HG02938 (cell line): ENCODE measurements at regions not wholly inside any gene's neighbourhood (a gene's known extent, or its start where the extent isn't known, plus 50 kb on each side); places are given as distances from the start of the nearest gene placed in this dataset.
"Not testable (repeated sequence)": the region's sequence is repeated elsewhere in the genome, so short reads cannot be mapped to it uniquely, and the experiment has no call there.

Source experiments
- ATAC-seq: cut with Tn5 transposase; IDR thresholded peaks from one replicate; pipeline ENCODE4 v1.9.1; 2021; ENCODE audit warnings: mild to moderate bottlenecking, moderate library complexity; ENCODE audit not compliant: unreplicated experiment

DNA sequence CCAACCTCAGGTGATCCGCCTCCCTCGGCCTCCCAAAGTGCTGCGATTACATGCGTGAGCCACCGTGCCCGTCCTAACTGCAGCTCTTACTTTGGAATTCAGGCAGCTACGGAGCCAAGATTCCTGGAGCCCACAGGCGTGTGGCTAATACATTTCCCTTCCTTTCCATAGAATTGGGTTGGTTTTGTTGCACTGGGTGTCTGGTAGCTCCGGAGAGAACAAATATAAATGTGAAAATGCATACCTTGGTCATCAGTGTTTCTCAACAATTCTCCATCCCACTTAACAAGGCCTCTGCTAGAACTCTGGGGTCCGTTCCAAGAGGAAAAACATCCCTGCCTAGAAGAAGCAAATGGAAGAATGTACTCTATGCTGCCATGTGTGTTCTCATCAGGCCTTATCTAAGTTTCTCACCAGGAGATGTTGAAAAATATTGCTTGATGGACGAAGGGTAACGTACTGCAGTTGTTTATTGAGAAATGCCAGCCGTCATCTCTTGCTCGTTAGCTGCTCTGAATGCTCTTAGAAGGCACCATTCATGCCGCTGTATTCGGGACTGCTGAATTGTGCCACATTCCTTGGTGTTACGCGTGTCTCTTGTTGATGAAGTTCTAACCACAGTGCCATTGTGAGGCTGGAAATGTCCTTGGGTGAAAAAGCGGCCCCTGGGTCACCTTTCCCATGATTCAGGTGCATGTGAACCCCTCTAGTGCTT is 50.5 kb upstream of the CD99 start:
- no peak for ATAC-seq

DNA sequence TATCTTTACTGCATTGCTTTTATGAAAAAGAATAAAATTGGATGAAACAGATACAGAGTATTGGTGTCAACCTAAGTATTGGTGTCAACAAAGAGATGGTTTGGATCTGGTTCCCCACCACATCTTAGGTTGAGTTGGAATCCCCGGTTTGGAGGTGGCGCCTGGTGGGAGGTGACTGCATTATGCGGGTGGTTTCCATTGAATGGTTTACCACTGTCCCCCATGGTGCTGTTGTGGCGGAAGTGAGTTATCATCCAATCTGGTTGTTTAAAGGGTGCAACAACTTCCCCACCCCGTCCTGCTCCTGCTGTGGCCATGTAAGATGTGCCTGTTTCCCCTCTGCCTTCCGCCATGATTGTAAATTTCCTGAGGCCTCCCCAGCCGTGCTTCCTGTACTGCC is 52.8 kb upstream of the CD99 start:
- ATAC-seq: no peak

DNA sequence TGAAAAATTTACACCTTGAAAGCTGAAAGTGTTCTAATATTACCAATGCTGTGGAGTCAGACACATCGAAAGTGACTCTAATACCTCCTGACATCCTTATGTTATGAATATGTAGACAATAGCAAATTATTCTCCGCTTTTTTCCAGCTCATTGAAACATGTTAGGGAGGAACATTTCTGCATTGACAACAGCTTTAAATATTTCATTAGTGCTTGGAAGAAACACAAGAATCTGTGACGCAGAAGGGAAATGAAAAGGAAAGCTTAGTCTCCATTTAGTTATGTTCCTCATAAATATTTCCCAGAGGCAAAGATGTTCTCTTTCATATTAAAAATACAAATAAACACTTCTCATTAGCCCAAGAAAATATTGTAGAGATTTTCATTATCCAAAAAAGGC is 55.8 kb upstream of the CD99 start:
- no peak for ATAC-seq

DNA sequence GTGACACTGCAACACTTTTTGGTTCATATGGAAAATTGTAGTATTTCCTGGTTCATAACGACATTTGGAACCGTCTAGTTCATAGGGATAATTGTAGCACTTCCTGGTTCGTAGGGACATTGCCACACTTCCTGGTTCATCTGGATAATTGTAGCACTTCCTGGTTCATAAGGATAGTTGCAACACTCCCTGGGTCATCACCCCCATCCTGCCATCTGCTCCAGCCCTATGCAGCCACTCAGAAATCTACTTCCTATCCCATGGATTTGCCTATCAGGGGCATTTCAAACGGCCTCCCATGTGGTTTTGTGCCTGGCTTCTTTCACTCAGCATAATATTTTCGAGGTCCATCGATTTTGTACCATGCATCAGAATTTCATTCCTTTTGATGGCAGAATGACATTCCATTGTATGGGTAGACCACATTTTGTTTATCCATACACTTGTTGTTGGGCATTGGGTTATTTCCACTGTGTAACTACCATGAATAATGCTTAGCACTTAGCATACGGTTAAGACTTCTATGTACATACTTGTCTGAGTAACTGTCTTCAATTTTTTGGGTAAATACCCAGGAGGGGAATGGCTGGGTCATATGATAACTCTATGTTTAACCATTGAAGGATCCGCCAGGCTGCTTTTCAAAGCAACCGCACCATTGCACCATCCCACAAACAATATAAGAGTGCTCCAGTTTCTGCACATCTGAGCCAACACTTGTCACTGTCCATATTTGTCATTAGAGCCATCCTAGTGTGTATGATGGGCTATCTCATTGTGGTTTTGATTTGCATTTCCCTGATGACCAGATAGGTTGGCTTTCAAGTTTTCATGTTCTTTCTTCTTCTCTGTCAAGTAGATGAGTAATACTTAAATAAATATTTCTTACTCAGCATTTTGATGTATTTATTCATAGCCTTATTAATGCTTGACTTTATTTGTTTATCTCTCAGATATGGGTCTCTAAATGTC is 58.3 kb upstream of the CD99 start:
- ATAC-seq: no peak

DNA sequence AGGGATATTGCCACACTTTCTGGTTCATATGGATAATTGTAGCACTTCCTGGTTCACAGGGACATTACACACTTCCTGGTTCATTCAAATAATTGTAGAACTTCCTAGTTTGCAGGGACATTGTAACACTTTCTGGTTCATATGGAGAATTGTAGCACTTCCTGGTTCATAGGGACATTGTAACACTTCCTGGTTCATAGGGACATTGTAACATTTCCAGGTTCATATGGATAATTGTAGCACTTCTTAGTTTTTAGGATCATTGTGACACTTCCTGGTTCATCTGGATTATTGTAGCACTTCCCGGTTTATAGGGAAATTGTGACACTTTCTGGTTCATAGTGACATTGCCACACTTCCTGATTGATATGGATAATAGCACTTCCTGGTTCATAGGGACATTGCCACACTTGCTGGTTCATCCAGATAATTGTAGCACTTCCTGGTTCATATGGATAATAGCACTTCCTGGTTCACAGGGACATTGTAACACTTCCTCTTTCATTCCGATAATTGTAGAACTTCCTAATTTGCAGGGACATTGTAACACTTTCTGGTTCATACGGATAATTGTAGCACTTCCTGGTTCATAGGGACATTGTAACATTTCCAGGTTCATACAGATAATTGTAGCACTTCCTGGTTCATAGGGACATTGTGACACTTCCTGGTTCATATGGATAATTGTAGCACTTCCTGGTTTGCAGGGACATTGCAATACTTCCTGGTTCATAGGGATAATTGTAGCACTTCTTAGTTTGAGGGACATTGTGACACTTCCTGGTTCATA is 59.2 kb upstream of the CD99 start:
- ATAC-seq: no peak

DNA sequence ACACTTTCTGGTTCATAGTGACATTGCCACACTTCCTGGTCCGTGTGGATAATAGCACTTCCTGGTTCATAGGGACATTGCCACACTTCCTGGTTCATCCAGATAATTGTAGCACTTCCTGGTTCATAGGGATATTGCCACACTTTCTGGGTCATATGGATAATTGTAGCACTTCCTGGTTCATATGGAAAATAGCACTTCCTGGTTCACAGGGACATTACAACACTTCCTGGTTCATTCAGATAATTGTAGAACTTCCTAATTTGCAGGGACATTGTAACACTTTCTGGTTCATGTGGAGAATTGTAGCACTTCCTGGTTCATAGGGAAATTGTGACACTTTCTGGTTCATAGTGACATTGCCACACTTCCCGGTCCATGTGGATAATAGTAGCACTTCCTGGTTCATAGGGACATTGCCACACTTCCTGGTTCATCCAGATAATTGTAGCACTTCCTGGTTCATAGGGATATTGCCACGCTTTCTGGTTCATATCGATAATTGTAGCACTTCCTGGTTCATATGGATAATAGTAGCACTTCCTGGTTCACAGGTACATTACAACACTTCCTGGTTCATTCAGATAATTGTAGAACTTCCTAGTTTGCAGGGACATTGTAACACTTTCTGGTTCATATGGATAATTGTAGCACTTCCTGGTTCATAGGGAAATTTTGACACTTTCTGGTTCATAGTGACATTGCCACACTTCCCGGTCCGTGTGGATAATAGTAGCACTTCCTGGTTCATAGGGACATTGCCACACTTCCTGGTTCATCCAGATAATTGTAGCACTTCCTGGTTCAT is 60.0 kb upstream of the CD99 start:
- ATAC-seq: not testable (repeated sequence)

DNA sequence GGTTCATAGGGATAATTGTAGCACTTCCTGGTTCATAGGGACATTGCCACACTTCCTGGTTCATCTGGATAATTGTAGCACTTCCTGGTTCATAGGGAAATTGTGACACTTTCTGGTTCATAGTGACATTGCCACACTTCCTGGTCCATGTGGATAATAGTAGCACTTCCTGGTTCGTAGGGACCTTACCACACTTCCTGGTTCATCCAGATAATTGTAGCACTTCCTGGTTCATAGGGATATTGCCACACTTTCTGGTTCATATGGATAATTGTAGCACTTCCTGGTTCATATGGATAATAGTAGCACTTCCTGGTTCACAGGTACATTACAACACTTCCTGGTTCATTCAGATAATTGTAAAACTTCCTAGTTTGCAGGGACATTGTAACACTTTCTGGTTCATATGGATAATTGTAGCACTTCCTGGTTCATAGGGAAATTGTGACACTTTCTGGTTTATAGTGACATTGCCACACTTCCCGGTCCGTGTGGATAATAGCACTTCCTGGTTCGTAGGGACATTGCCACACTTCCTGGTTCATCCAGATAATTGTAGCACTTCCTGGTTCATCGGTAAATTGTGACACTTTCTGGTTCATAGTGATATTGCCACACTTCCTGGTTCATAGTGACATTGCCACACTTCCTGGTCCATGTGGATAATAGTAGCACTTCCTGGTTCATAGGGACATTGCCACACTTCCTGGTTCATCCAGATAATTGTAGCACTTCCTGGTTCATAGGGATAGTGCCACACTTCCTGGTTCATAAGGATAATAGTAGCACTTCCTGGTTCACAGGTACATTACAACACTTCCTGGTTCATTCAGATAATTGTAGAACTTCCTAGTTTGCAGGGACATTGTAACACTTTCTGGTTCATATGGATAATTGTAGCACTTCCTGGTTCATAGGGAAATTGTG is 60.8 kb upstream of the CD99 start:
- ATAC-seq: not testable (repeated sequence)

DNA sequence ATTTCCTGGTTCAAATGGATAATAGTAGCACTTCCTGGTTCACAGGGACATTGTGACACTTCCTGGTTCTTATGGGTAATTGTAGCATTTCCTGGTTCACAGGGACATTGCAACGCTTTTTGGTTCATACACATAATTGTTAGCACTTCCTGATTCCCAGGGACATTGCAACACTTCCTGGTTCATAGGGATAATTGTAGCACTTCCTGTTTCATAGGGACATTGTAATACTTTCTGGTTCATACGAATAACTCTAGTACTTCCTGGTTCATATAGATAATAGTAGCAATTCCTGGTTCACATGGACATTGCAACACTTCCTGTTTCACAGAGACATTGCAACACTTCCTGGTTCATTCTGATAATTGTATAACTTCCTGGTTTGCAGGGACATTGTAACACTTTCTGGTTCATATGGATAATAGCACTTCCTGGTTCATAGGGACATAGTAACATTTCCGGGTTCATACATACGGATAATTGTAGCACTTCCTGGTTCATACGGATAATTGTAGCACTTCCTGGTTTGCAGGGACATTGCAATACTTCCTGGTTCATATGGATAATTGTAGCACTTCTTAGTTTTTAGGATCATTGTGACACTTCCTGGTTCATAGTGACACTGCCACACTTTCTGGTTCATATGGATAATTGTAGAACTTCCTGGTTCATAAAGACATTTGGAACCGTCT is 61.6 kb upstream of the CD99 start:
- ATAC-seq: no peak

DNA sequence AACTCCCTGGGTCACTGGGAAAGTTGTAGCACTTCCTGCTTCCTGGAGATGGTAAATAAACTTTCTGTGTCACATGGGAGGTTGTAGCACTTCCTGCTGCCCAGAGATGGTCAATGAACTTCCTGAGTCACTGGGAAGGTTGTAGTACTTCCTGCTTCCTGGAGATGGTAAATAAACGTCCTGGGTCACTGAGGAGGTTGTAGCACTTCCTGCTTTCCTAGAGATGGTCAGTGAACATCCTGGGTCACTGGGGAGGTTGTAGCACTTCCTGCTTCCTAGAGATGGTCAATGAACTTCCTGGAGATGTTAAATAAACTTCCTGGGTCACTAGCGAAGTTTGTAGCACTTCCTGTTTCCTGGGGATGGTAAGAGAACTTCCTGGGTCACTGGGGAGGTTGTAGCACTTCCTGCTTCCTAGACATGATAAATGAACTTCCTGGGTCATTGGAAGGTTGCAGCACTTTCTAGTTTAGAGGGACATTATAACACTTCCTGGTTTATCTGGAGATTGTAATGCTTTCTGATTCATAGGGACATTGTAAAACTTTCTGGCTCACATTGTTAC is 62.3 kb upstream of the CD99 start:
- no peak for ATAC-seq

DNA sequence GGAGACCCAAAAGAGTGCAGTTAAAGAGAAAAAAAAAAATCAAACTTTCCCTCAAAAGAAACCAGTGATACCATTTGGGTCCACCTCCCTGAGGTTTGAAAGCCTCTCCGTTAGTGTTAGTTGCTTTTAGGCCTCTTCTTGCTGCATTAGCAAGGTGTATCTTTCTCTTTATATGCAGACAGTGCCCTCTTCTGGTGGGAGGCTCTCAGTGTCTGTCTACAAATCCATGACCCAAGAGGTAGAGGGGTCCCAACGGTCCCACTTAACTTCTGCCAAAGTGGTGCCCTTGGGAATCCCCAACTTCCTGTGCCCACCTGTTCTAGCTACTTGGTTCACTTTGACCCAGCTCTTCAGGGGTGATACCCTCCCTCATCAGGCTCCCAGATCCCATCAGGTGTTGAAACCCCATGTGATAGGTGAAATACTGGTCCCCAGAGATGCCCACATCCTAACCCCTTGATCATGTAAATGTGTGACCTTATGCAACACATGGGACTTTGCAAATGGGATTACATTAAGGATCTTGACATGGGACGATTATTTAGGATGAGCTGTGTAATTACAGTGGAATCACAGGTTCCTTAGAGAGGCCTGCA is 63.7 kb upstream of the CD99 start:
- no peak for ATAC-seq

DNA sequence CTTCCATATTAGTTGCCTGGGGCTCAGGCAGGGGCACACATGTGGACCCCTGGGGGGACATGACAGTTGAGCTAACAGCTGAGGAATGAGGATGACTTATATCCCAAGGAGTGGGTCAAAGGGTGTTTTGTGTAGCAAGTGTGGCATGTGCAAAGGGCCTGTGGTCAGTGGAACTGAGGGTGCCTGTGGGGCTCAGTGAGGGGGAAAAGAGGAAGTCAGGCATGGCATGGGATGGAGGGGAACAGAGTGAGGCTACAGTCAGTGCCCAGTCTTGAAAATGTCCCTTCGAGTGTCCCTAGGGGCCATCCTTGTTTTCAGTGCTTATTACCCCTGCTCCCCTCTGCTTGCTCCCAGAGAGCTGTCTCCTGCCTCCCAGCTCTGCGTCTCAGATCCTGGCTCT is 64.3 kb upstream of the CD99 start:
- ATAC-seq: no peak

DNA sequence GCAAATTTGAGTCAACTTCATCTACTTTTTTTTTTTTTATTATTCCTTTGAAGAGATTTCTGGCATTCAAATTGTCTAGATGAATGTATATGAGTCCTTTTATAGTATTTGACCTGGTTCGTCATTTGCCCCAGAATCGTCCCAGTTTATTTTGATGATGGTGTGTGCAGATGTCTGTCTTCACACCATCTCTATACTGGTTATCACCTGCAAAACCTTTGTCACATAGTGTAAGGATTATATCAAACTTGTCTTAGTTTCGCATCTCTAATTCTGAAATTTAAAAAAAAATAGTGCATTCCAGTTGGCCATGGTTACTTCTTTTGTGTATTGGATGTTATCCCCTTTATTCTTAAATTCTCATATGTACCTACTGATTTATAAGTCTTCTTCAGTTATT is 70.5 kb upstream of the CD99 start:
- no peak for ATAC-seq

DNA sequence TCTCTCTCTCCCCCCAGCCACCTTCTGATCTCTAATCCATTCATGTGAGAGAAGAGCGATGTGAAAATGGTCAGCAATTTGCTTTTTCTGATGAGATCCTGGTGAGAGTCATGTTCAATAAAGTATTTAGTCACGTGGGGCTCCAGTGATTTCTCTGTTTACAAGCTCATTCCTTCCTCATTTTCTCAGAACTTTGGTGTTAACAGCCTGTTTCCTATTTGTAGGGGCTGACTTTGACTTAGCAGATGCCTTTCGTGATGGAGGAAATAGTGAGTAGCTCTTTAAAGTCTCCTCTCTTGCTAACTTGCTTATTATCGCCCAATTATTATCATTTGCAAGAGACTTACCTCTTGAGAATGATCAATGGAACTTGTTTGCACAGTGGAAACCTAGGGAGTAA is 72.6 kb upstream of the CD99 start:
- ATAC-seq: no peak

DNA sequence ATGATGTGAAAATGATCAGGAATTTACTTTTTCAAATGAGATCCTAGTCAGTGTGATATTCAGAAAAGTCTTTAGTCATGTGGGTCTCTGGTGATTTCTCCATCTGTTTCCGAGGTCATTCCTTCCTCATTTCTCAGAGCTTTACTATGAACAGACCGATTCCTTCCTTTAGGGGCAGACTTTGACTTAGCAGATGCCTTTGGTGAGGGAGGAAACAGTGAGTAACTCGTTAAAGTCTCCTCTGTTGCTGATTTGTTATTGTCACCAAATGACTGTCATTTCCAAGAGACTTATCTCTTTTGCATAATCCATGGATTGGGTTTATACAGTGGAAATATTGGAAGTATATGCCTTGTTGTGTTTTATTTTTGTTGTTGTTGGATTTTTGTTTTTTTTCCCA is 76.2 kb upstream of the CD99 start:
- no peak for ATAC-seq

DNA sequence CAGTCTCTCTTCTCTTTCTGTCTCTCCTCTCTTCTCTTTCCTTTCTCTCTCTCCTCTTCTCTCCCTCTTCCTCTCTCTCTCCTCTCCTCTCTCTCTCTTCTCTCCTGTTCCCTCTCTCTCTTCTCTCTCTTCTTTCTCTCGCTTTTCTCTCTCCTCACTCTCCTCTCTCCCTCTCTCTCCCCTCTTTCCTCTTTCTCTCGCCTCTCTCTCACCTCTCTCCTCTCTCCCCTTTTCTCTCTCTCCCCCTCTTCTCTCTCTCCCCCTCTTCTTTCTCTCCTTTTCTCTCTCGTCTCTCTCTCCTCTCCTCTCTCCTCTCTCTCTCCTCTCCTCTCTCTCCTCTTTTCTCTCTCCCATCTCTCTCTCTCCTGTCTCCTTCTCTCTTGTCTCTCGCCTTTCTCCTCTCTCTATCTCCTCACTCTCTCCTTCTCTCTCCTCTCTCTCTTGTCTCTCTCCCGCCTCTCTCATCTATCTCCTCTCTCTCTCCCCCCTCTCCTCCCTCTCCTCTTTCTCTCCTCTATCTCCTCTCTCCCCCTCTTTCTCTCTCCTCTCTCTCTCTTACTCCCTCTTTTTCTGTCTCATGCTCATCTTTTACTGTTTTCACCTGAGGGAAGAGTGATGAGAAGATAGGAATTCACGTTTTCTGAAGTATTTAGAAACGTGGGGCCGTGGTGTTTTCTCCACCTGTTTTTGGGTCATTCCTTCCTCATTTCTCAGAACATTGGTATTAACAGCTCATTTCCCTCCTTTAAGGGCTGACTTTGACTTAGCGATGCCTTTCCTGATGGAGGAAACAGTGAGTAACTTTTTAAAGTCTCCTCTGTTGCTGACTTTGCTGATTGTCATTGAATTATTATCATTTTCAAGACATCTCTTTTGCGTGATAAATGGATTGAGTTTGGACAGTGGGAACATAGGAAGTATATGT is 80.6 kb upstream of the CD99 start:
- no peak for ATAC-seq

DNA sequence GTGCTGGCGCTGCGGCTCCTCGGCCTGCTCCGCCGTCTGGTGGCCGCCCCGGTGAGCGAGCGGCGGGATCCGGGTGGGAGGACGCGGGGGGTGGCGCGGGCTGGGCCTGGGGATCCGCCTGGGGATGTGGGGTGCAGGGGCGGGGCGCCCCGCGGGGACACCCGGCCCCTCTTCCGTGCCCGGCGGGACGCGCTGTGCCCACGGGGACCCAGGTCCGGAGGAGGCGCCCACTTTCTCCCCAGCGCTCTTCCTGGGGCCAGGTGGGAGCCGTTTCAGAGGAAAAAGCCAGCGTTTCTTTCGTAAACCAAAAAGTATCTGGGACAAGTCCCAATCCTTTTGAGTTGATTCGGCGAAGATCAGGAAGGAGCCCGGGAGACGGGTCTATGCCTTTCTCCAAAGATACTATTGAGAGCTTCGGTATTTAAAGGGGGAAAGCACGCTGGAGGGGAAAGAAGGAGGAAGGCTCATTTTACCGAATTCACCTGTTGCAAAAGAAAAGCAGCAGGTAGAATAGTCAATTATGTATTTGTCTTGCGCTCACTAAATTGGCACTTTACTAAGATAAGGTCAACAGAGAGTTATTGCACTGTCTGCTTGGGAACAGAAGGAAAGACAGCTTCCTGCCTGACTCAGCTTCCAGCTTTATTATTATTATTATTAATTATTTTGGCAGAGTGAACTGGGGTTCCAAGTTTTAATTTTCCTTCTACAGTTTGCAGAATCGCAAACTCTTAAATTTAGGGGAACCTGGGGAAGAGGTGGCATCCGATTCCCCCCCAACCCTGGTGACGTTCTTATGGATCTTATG is 81.5 kb upstream of the CD99 start:
- no peak for ATAC-seq
